GM18873 (cell line): ENCODE measurements at regions not wholly inside any gene's neighbourhood (a gene's known extent, or its start where the extent isn't known, plus 50 kb on each side); places are given as distances from the start of the nearest gene placed in this dataset.
"Not testable (repeated sequence)": the region's sequence is repeated elsewhere in the genome, so short reads cannot be mapped to it uniquely, and the experiment has no call there.

Experiments
- ATAC-seq: cut with Tn5 transposase; IDR thresholded peaks from one replicate; pipeline ENCODE4 v1.9.1; 2021; ENCODE audit warnings: mild to moderate bottlenecking, moderate library complexity, moderate number of reproducible peaks; ENCODE audit not compliant: unreplicated experiment, low FRiP score

DNA sequence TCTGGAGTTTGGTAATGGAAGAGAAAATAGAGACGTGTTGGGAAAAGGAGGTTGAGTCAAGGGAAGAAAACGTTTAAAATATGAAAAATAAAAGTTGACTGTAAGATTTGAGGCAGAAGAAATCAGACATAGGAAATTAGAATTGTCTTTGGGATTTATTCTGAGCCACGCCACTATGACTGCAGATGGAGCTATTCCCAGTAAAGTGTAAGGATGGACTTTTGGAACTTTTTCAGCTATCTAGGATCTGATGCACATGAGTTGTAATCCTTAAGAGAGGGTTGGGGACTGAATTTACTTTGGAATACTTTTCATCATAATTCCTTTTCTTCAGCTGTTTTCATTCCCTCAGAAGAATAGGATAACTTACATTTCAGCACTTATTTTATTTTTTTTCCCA, 336.7 kb downstream of the FAM170A start:
- no peak for ATAC-seq

- no peak for ATAC-seq
Observed at GRCh38 chr5:119968690-119969089, 339.3 kb downstream of the FAM170A start.

- ATAC-seq: not testable (repeated sequence)
Observed at GRCh38 chr5:119987077-119987476, 357.7 kb downstream of the FAM170A start.

- no peak for ATAC-seq
Observed at GRCh38 chr5:119991625-119992024, 362.3 kb downstream of the FAM170A start.

DNA sequence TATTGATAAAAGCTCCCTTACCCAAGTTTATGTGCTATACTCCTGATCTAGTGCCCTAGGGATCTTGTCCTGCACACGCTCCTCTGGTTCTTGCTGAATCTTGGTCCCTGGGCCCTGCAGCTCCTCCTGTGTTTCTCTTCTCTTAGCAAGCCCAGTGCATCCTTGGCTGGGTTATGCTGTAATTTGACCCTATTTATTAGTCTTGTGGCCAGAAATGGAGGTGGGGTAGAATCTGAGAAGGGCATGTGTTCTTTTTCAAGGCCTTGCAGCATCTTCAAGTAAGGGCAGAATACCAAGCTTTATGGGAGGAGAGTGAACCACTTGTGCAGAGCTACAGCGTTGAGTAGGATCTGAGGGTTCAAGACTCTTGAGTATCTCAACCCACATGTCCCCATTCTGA, 366.8 kb downstream of the FAM170A start:
- no peak for ATAC-seq

DNA sequence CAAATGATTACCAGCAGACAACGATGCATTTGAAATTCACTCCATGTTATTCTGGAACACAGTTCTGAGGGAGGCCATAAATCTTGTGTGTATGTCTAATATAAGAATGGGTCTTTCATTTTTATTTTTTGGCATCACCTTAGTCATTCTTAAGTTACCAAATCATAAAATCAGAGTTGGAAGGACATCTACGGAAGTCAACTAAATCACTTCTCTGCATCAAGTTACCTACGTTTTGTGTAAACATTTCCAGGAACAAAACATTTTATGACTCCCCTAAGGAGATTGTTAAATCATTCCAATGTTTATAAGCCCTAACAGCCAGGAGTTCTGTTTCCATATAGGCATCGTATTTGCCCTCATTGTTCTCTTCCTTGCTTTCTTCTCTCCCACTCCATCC, 378.2 kb downstream of the FAM170A start:
- no peak for ATAC-seq

DNA sequence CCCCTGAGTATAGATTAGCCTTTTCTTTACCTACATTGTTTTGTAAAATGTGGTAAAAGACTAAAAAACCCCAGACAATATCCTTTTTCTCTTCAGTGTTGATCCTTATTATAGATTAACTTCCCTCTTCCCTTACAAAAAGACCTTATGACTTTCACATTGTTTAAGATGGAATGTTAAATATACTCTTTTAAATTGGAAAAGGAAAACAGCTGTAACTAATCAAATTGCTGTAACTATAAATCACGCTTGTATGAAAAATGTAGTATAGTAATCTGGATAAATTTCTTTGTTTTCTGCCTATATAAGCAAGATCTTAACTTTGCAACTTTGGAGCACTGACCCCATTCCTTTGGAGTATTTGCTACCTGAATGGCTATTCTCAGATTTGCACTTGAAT, 383.1 kb downstream of the FAM170A start:
- no peak for ATAC-seq

DNA sequence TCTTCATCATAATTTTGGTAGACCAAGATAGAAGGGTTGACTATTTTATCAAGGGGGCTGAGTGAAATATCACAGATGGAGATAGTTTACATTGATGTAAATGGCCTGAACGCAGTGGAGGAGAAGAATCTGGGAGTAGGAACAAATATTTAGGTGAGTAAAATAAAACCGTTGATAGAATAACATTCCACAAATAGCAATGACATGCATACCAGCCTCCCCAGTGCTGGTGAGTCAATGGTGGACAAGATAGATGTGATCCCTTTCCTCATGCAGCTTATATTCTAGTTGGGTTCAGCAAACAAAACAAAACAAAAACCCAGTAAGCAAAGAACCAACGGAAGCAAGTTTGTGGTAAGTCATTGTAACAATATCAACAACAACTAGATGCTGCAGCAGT, 385.2 kb downstream of the FAM170A start:
- ATAC-seq: no peak

- ATAC-seq: no peak
Observed at GRCh38 chr5:120016717-120017382, 387.5 kb downstream of the FAM170A start.

- no peak for ATAC-seq
Observed at GRCh38 chr5:120017513-120017912, 388.2 kb downstream of the FAM170A start.

GRCh38 chr5:120035181-120035580, 405.8 kb downstream of the FAM170A start:
- ATAC-seq: no peak

DNA sequence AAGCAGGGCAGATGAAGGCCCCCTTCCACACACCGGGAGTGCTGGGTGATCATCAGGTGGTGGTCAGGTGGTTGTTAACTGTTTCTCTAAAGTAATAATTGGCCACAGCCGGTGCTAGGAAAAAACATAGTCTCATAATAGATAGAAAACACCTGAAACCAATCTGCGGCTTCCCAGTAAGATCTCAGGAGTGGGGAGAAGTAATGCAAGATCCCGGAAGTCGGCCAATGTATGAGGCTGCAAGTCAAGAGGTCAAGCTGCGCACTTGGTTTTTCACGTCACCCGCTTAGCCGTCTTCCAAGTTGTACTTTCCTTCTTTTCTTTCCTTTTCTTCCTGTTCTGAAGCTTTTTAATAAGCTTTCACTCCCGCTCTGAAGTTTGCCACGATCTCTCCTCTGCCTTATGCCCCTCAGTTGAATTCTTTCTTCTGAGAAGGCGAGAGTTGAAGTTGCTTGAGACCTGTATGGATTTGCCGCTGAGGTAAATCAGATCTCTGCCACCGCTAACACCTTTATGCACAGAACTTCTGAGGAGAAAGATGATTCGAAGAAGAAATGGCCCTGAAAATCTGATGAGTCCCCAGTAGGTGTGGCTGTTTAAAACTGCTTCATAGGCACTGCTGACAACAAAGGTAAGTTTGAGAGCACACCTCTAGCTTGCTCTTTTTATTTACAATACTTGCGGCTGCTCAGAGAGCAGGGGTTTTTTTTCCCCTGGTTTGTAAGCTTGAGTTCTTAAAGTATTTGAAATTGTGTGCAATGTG, 406.6 kb downstream of the FAM170A start:
- ATAC-seq: no peak

- no peak for ATAC-seq
Observed at GRCh38 chr5:120037451-120037850, 408.1 kb downstream of the FAM170A start.

GRCh38 chr5:120039111-120039510, 409.8 kb downstream of the FAM170A start:
- no peak for ATAC-seq

DNA sequence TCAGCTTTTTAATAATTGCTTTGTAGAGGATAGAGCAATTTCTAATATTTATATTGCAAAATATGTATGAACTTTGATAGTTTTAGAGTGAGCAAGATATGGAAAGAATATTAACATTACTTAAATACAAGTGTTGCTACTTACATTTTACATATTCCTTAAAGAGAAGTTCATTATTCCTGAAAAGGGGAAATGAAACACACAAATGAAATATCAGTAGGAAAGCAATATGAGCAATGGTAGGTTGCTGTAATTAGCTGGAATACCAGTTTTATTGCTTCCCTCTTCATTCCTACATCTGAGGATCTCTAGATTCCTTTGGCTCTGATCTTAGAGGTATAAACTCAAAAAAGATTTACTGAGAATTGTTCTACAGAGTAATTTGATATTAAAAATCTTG, 414.1 kb downstream of the FAM170A start:
- ATAC-seq: no peak

- no peak for ATAC-seq
Observed at GRCh38 chr5:120052916-120053828, 410.9 kb upstream of the PRR16 start.

DNA sequence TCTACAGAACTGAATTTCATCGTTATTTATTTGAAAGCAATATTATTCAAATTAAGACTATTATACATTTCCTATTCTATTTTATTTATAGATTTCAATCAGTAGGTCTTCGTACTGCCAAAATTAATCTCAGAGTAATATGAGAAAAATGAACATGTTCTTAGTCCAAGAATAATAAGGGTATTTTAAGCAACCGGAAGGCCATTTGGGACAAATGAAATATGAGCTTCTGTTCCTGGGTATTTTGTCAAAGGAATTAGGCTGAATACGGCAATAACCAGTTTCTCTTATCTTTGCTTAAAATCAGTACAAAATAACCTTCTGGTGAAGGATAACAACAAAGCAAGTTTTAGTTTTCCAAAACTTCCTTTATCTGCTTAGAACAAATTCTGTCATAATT, 410.3 kb upstream of the PRR16 start:
- ATAC-seq: no peak

DNA sequence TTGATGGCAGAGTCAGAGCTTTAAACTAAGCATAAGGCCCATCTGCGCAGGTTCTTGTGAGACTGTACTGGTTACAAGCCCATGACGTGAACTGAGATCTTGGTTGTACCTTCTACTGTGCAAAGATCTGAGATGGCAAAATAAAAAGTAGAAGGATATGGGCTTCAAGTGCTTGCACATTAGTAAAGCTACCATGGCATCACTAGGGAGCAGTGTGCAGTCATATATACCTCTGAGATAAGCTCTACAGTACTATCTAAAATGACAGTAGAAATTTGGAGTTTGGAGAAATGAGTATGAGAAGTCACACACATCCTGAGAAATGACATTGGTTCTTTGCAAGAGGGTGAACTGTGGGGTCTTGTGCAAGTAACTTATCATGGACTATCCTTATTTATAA, 408.2 kb upstream of the PRR16 start:
- ATAC-seq: no peak

- ATAC-seq: no peak
Observed at GRCh38 chr5:120062515-120062917, 401.6 kb upstream of the PRR16 start.

DNA sequence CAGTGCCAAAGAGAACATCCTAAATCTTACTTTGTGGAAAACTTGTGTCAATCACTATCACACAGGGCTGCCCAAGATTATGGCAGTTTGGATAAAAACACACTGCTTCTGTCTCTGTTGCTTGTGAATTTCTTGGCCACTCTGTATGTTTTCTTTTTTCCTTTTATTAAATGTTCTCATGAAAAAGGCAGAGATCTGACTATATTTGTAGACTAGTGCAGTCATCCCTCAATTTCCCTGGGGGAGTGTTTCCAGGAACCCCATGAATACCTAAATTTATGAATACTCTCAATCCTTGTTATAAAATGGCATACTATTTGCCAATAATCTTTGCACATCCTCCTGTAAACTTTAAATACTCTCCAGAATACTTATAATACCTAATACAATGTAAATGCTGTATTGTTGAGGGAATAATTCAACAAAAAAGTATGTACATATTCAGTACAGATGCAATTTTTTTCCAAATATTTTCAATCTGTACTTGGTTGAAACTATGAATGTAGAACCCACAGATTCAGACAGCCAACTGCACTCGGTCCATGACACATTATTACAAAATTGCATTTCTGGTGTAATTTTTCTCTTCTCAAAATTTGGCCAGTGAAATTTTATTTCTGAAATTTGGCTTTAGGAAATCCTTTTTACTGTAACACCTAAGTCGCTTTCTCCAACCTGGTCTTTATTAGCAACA, 391.9 kb upstream of the PRR16 start:
- ATAC-seq: no peak

- ATAC-seq: no peak
Observed at GRCh38 chr5:120073722-120074121, 390.4 kb upstream of the PRR16 start.
